ENCODE measurements at regions not wholly inside any gene's neighbourhood (a gene's known extent, or its start where the extent isn't known, plus 50 kb on each side); places are given as distances from the start of the nearest gene placed in this dataset.

- TF ChIP-seq FOXM1 (IDR thresholded peaks at IDR 0.05; ENCODE audit: borderline replicate concordance, low read depth) (no peak), EP300 (IDR thresholded peaks at IDR 0.05; ENCODE audit: borderline replicate concordance) (no peak), TCF12 (IDR thresholded peaks at IDR 0.05; ENCODE audit: low read depth) (no peak), REST (IDR thresholded peaks at IDR 0.05; ENCODE audit: low read depth) (no peak), CEBPB (IDR thresholded peaks at IDR 0.05) (no peak), NFIC (IDR thresholded peaks at IDR 0.05) (no peak)
- TF ChIP-seq, protein P1, sequence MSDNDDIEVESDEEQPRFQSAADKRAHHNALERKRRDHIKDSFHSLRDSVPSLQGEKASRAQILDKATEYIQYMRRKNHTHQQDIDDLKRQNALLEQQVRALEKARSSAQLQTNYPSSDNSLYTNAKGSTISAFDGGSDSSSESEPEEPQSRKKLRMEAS (IDR thresholded peaks at IDR 0.05), result no peak
These were observed 333.4 kb downstream of the AASDHPPT start for GRCh38 chr11:106410902-106411301.

- TF ChIP-seq NFIC (IDR thresholded peaks at IDR 0.05) (no peak), TAF1 (IDR thresholded peaks at IDR 0.05; ENCODE audit: low read depth) (no peak), ZBTB7A (IDR thresholded peaks at IDR 0.05; ENCODE audit: low read depth) (no peak), CEBPB (IDR thresholded peaks at IDR 0.05) (no peak)
- TF ChIP-seq, protein P1 (IDR thresholded peaks at IDR 0.05), result no peak
These were observed 335.8 kb downstream of the AASDHPPT start for GRCh38 chr11:106413222-106413621.

- TF ChIP-seq YY1 (IDR thresholded peaks at IDR 0.05; ENCODE audit: low read depth) (no peak), TEAD4 (IDR thresholded peaks at IDR 0.05) (no peak), TAF1 (IDR thresholded peaks at IDR 0.05; ENCODE audit: low read depth) (no peak), TCF12 (IDR thresholded peaks at IDR 0.05; ENCODE audit: low read depth) (no peak), CEBPB (IDR thresholded peaks at IDR 0.05) (no peak), EP300 (IDR thresholded peaks at IDR 0.05; ENCODE audit: borderline replicate concordance) (no peak), EGR1 (IDR thresholded peaks at IDR 0.05) (no peak), REST (IDR thresholded peaks at IDR 0.05; ENCODE audit: low read depth) (no peak), ZBTB7A (IDR thresholded peaks at IDR 0.05; ENCODE audit: low read depth) (no peak), NFIC (IDR thresholded peaks at IDR 0.05) (no peak), FOXM1 (IDR thresholded peaks at IDR 0.05; ENCODE audit: borderline replicate concordance, low read depth) (no peak)
- TF ChIP-seq, protein P1 (IDR thresholded peaks at IDR 0.05), result no peak
- TF ChIP-seq, protein P2, sequence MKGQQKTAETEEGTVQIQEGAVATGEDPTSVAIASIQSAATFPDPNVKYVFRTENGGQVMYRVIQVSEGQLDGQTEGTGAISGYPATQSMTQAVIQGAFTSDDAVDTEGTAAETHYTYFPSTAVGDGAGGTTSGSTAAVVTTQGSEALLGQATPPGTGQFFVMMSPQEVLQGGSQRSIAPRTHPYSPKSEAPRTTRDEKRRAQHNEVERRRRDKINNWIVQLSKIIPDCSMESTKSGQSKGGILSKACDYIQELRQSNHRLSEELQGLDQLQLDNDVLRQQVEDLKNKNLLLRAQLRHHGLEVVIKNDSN (IDR thresholded peaks at IDR 0.05), result no peak
These were observed 338.0 kb downstream of the AASDHPPT start for GRCh38 chr11:106415510-106415909.

DNA sequence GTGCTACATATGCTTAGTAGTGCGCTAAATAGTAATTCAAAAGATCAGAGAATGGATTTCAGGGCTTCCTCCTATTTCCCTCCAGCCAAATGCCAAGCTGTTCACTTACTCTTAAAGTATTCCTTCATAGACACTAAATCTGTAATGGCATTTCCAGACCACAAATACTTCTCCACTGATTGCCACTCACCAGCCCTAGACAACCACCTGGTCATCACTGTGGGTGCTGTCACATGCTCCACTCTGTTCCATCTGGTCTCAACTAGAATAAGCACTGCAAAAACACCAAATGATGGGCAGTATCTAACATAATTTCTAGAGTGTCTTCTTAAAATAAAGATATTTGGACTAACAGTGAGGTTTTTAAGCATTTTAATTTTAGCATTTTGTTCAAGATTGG, 341.3 kb downstream of the AASDHPPT start:
- TF ChIP-seq NFIC (IDR thresholded peaks at IDR 0.05) (no peak), CREB1 (IDR thresholded peaks at IDR 0.05; ENCODE audit: low read depth) (no peak), YY1 (IDR thresholded peaks at IDR 0.05; ENCODE audit: low read depth) (no peak), REST (IDR thresholded peaks at IDR 0.05; ENCODE audit: low read depth) (no peak), TEAD4 (IDR thresholded peaks at IDR 0.05) (no peak), TAF1 (IDR thresholded peaks at IDR 0.05; ENCODE audit: low read depth) (no peak), EP300 (IDR thresholded peaks at IDR 0.05; ENCODE audit: borderline replicate concordance) (no peak), CEBPB (IDR thresholded peaks at IDR 0.05) (no peak), FOXM1 (IDR thresholded peaks at IDR 0.05; ENCODE audit: borderline replicate concordance, low read depth) (no peak), ZBTB7A (IDR thresholded peaks at IDR 0.05; ENCODE audit: low read depth) (no peak), TCF12 (IDR thresholded peaks at IDR 0.05; ENCODE audit: low read depth) (no peak)
- TF ChIP-seq, protein P1 (IDR thresholded peaks at IDR 0.05), result no peak
- TF ChIP-seq, protein P2 (IDR thresholded peaks at IDR 0.05), result no peak

Data from Ishikawa (cell line).